B cell (primary cell): ENCODE measurements at regions not wholly inside any gene's neighbourhood (a gene's known extent, or its start where the extent isn't known, plus 50 kb on each side); places are given as distances from the start of the nearest gene placed in this dataset.

ENCODE experiments used
- ATAC-seq: fragments of 200-7000 bp; cut with Tn5 transposase; one replicate; pipeline ENCODE4 v1.10.0; 2021; ENCODE audit warnings: low read depth, mild to moderate bottlenecking, moderate number of reproducible peaks, moderate library complexity
- CTCF ChIA-PET: fragments of 350-600 bp; sonication (Branson Sonifier 250); formaldehyde crosslinking; loops from one replicate; lab custom pipeline; 2021; ENCODE audit warnings: antibody characterized with exemption, inconsistent platforms; lab: Charles Lee
- POLR2A ChIA-PET: fragments of 350-600 bp; sonication (Branson Sonifier 250); formaldehyde crosslinking; loops from one replicate; lab custom pipeline; 2021; ENCODE audit warnings: antibody characterized with exemption; lab: Charles Lee
- DNase-seq: peaks from one replicate; pipeline ENCODE4 v3.0.0; 2013
- H2AFZ ChIP-seq: 2 replicates; pipeline ENCODE4 v1.6.1; 2012; ENCODE audit warnings: mild to moderate bottlenecking, low read depth, low read length; ENCODE audit not compliant: insufficient read depth, poor library complexity, severe bottlenecking
- H3K27ac ChIP-seq, 2 donors: 1 replicate in 1 of 2; 2 replicates in 1 of 2; pipeline ENCODE4 v1.5.1; 2012 to 2013; ENCODE audit warnings: low read length in 2 of 2, mild to moderate bottlenecking in 2 of 2, moderate library complexity in 1 of 2
- H3K27me3 ChIP-seq, 4 experiments: fragments of 200-600 bp in 1 of 4; sonication (generic) in 1 of 4; replicated peaks in 1 of 4; 1 replicate in 2 of 4; 2 replicates in 2 of 4; pipeline versions ENCODE4 v1.6.1 to v1.7.0; 2013 to 2016; ENCODE audit warnings: low read length in 3 of 4, mild to moderate bottlenecking in 2 of 4, mixed read lengths in 1 of 4, moderate library complexity in 1 of 4; ENCODE audit not compliant: insufficient read depth in 4 of 4, control insufficient read depth in 3 of 4; ENCODE audit errors: control extremely low read depth in 1 of 4
- H3K36me3 ChIP-seq, 2 experiments: replicated peaks in 1 of 2; 1 replicate in 1 of 2; 2 replicates in 1 of 2; pipeline versions ENCODE4 v1.6.1 to v1.7.1; 2013; ENCODE audit warnings: low read length in 1 of 2; ENCODE audit not compliant: insufficient read depth in 2 of 2, control insufficient read depth in 1 of 2; ENCODE audit errors: control extremely low read depth in 1 of 2, extremely low read depth in 1 of 2
- H3K4me1 ChIP-seq, 2 donors: fragments of 200-600 bp in 1 of 2; sonication (generic) in 1 of 2; 1 replicate in 1 of 2; 2 replicates in 1 of 2; pipeline versions ENCODE4 v1.5.1 to v1.6.1; 2013 to 2017; ENCODE audit warnings: low read length in 2 of 2; ENCODE audit not compliant: control insufficient read depth in 2 of 2, insufficient read depth in 2 of 2
- H3K4me2 ChIP-seq: replicated peaks from 2 replicates; pipeline ENCODE3; 2012; ENCODE audit warnings: mild to moderate bottlenecking, low read depth, low read length; ENCODE audit not compliant: poor library complexity, severe bottlenecking
- H3K4me3 ChIP-seq, 5 experiments: fragments of 200-600 bp in 1 of 5; sonication (generic) in 1 of 5; 1 replicate in 3 of 5; 2 replicates in 2 of 5; pipeline versions ENCODE4 v1.5.1 to v1.7.0; 2011 to 2016; ENCODE audit warnings: low read length in 4 of 5, mild to moderate bottlenecking in 4 of 5, low read depth in 2 of 5, control low read depth in 1 of 5, moderate library complexity in 1 of 5; ENCODE audit not compliant: insufficient read depth in 1 of 5; ENCODE audit errors: control extremely low read depth in 1 of 5, extremely low read depth in 1 of 5
- H3K79me2 ChIP-seq: fragments of 200-600 bp; sonication (generic); one replicate; pipeline ENCODE4 v1.6.0; 2016; ENCODE audit warnings: low read length; ENCODE audit not compliant: control insufficient read depth, insufficient read depth
- H3K9ac ChIP-seq: fragments of 200-600 bp; sonication (generic); 2 replicates; pipeline ENCODE4 v1.6.1; 2017; ENCODE audit warnings: mild to moderate bottlenecking, low read length, moderate library complexity
- H3K9me3 ChIP-seq, 3 donors: one replicate each; pipeline versions ENCODE4 v1.6.1 to v1.7.1; 2013; ENCODE audit warnings: low read length in 2 of 3; ENCODE audit not compliant: control insufficient read depth in 2 of 3, insufficient read depth in 1 of 3; ENCODE audit errors: control extremely low read depth in 1 of 3
- H4K20me1 ChIP-seq: 2 replicates; pipeline ENCODE4 v1.6.0; 2012; ENCODE audit warnings: mild to moderate bottlenecking, low read length; ENCODE audit not compliant: insufficient read depth, control insufficient read depth, poor library complexity, severe bottlenecking
- H3K27ac Mint-ChIP-seq: one replicate; pipeline ENCODE4 v1.8.0; 2021; ENCODE audit warnings: mixed read lengths
- H3K27me3 Mint-ChIP-seq: one replicate; pipeline ENCODE4 v1.8.0; 2021; ENCODE audit warnings: mixed read lengths
- H3K4me1 Mint-ChIP-seq: one replicate; pipeline ENCODE4 v1.8.0; 2021; ENCODE audit warnings: mixed read lengths
- H3K4me3 Mint-ChIP-seq: one replicate; pipeline ENCODE4 v1.8.0; 2021; ENCODE audit warnings: mixed read lengths
- H3K9me3 Mint-ChIP-seq: one replicate; pipeline ENCODE4 v1.8.0; 2022; ENCODE audit warnings: mixed read lengths; ENCODE audit not compliant: insufficient read depth
- CTCF ChIP-seq: fragments of 200-600 bp; IDR thresholded peaks from one replicate; pipeline ENCODE4 v1.8.0; 2022; ENCODE audit warnings: antibody characterized with exemption, mild to moderate bottlenecking
- EZH2 ChIP-seq: IDR thresholded peaks from 2 replicates; pipeline ENCODE4 v1.6.1; 2012; ENCODE audit warnings: borderline replicate concordance, low read depth, mild to moderate bottlenecking, moderate library complexity, low read length; ENCODE audit not compliant: insufficient read depth, poor library complexity, severe bottlenecking
- whole genome bisulfite sequencing: methylation state at CpG from one replicate; pipeline ENCODE4 v1.1.5; 2013; ENCODE audit warnings: missing lambda C conversion rate; ENCODE audit not compliant: insufficient coverage; 5-methylcytosine and 5-hydroxymethylcytosine counted together
- intact Hi-C: fragments of 100-400 bp; cut with micrococcal nuclease; formaldehyde crosslinking; loops from one replicate; pipeline ENCODE4 v1.10.0; 2022

GRCh38 chr9:32218100-32218767, 166.2 kb upstream of the ACO1 start:
- Mint-ChIP-seq H3K9me3 (peaks cover 4% of the 10 kb centered on the region), H3K4me1 (no peaks in the 10 kb centered on the region), H3K4me3 (no peak overlapping the region), H3K27me3 (no peaks in the 10 kb centered on the region), H3K27ac (no peak overlapping the region)
- TF ChIP-seq CTCF (no peak), EZH2 (no peak)
- intact Hi-C loops: no loop called here
- Histone ChIP-seq H4K20me1 (no peaks in the 10 kb centered on the region), H3K36me3 (no peaks in the 10 kb centered on the region), H3K79me2 (no peaks in the 10 kb centered on the region), H3K9ac (no peak overlapping the region), H3K4me3 (no peak overlapping the region), H3K4me1 (no peaks in the 10 kb centered on the region), H3K4me2 (no peak overlapping the region), H3K27ac (no peak overlapping the region), H3K27me3 (no peaks in the 10 kb centered on the region), H2AFZ (no peak overlapping the region), H3K9me3 (no peaks in the 10 kb centered on the region)
- no peak for ATAC-seq
- DNase-seq: no peak
- CTCF ChIA-PET: no interaction called here
- POLR2A ChIA-PET: no interaction called here

- H2AFZ ChIP-seq: no peak overlapping the region
- DNase-seq: no peak
- Mint-ChIP-seq H3K27ac (no peak overlapping the region), H3K27me3 (no peaks in the 10 kb centered on the region), H3K9me3 (peaks cover 4% of the 10 kb centered on the region), H3K4me3 (no peak overlapping the region), H3K4me1 (no peaks in the 10 kb centered on the region)
- no peak for ATAC-seq
- no peaks in the 10 kb centered on the region for H3K36me3 ChIP-seq
- H4K20me1 ChIP-seq: no peaks in the 10 kb centered on the region
- POLR2A ChIA-PET: no interaction called here
- H3K4me3 ChIP-seq: no peak overlapping the region
- no peaks in the 10 kb centered on the region for H3K79me2 ChIP-seq
- H3K4me1 ChIP-seq: no peaks in the 10 kb centered on the region
- H3K9me3 ChIP-seq: no peaks in the 10 kb centered on the region
- no peak overlapping the region for H3K4me2 ChIP-seq
- no peak overlapping the region for H3K9ac ChIP-seq
- TF ChIP-seq EZH2 (no peak), CTCF (no peak)
- WGBS: no CpG with 5 or more reads among the region's 2 CpGs
- intact Hi-C loops: no loop called here
- H3K27me3 ChIP-seq: no peaks in the 10 kb centered on the region
- H3K27ac ChIP-seq: no peak overlapping the region
- CTCF ChIA-PET: no interaction called here
These were observed 163.7 kb upstream of the ACO1 start for GRCh38 chr9:32220750-32221149.
